ENCODE measurements at regions not wholly inside any gene's neighbourhood (a gene's known extent, or its start where the extent isn't known, plus 50 kb on each side); places are given as distances from the start of the nearest gene placed in this dataset.

DNA sequence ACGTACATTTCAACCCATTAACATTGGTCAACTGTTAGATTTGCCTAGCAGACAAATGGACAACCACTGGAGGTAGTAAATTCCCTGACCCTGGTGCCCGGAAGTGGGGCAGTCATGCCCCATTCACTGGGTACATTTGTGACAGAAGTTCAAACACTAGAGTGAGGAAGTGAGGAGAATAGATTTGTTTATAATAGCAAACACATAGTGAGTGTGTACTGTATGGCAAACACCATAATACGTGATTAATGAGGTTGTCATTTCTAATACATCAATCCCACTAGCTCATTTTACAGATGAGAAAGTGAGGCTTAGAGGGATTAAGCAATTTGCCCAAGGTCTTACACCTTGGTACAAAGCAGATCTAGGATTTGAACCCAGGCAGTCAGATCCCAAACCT lies 181.9 kb upstream of the MKLN1 start:
- Histone ChIP-seq H3K4me2 (ENCODE audit: low read depth, low read length) (no peak overlapping the region), H3K27ac (ENCODE audit: low read length) (no peak overlapping the region), H3K4me1 (ENCODE audit: low read length) (no peaks in the 10 kb centered on the region), H3K36me3 (replicated peaks; ENCODE audit: insufficient read depth, low read length) (no peaks in the 10 kb centered on the region), H3K27me3 (replicated peaks; ENCODE audit: insufficient read depth, low read length) (no peaks in the 10 kb centered on the region), H4K20me1 (ENCODE audit: insufficient read depth, low read length) (no peaks in the 10 kb centered on the region), H3K79me2 (ENCODE audit: low read length) (no peaks in the 10 kb centered on the region), H3K9me3 (replicated peaks; ENCODE audit: insufficient read depth, low read length) (no peaks in the 10 kb centered on the region), H3F3A (ENCODE audit: insufficient read depth, low read length) (no peaks in the 10 kb centered on the region), H2AFZ (ENCODE audit: low read length) (no peak overlapping the region), H3K9ac (ENCODE audit: low read length) (no peak overlapping the region), H3K4me3 (ENCODE audit: low read length) (no peak overlapping the region), H3K9me2 (replicated peaks; ENCODE audit: insufficient read depth, low read length) (no peaks in the 10 kb centered on the region)
- no peak for TF ChIP-seq EZH2 (optimal IDR thresholded peaks at IDR 0.05; ENCODE audit: low read depth, low read length)
- TF ChIP-seq, protein P1, sequence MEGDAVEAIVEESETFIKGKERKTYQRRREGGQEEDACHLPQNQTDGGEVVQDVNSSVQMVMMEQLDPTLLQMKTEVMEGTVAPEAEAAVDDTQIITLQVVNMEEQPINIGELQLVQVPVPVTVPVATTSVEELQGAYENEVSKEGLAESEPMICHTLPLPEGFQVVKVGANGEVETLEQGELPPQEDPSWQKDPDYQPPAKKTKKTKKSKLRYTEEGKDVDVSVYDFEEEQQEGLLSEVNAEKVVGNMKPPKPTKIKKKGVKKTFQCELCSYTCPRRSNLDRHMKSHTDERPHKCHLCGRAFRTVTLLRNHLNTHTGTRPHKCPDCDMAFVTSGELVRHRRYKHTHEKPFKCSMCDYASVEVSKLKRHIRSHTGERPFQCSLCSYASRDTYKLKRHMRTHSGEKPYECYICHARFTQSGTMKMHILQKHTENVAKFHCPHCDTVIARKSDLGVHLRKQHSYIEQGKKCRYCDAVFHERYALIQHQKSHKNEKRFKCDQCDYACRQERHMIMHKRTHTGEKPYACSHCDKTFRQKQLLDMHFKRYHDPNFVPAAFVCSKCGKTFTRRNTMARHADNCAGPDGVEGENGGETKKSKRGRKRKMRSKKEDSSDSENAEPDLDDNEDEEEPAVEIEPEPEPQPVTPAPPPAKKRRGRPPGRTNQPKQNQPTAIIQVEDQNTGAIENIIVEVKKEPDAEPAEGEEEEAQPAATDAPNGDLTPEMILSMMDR (IDR thresholded peaks at IDR 0.05; ENCODE audit: low read length) = no peak
- DNase-seq = no peak

DNA sequence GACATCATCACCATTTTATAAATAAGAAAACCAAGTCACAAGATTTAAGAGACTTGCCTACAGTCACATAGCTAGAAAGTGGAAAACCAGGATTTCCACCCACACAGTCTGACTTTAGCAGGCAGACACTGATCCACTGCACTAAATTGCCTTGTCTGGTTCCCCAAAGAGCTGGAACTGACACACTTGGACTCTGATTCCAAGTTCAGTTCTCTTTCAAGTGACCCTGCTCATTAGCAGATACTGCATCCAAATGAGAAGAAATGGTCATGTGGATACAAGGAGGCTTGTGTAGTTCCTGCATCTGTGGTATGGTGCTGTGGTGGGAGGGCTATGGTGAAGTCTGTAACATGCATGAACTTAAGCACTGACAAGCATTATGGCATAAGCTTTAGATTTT lies 180.1 kb upstream of the MKLN1 start:
- H3F3A ChIP-seq (ENCODE audit: insufficient read depth, low read length) = no peaks in the 10 kb centered on the region
- H3K4me3 ChIP-seq (ENCODE audit: low read length) = no peak overlapping the region
- no peaks in the 10 kb centered on the region for H3K9me3 ChIP-seq (replicated peaks; ENCODE audit: insufficient read depth, low read length)
- H3K9ac ChIP-seq (ENCODE audit: low read length) = no peak overlapping the region
- no peak overlapping the region for H3K27ac ChIP-seq (ENCODE audit: low read length)
- H2AFZ ChIP-seq (ENCODE audit: low read length) = no peak overlapping the region
- no peaks in the 10 kb centered on the region for H3K4me1 ChIP-seq (ENCODE audit: low read length)
- H3K4me2 ChIP-seq (ENCODE audit: low read depth, low read length) = no peak overlapping the region
- H4K20me1 ChIP-seq (ENCODE audit: insufficient read depth, low read length) = no peaks in the 10 kb centered on the region
- H3K79me2 ChIP-seq (ENCODE audit: low read length) = no peaks in the 10 kb centered on the region
- no peaks in the 10 kb centered on the region for H3K9me2 ChIP-seq (replicated peaks; ENCODE audit: insufficient read depth, low read length)
- TF ChIP-seq EZH2phosphoT487 (IDR thresholded peaks at IDR 0.05; ENCODE audit: low read length) = no peak
- TF ChIP-seq EZH2 (optimal IDR thresholded peaks at IDR 0.05; ENCODE audit: low read depth, low read length) = no peak
- TF ChIP-seq, protein P1 (IDR thresholded peaks at IDR 0.05; ENCODE audit: low read length) = no peak
- H3K27me3 ChIP-seq (replicated peaks; ENCODE audit: insufficient read depth, low read length) = no peaks in the 10 kb centered on the region
- DNase-seq = no peak
- H3K36me3 ChIP-seq (replicated peaks; ENCODE audit: insufficient read depth, low read length) = no peaks in the 10 kb centered on the region

DNA sequence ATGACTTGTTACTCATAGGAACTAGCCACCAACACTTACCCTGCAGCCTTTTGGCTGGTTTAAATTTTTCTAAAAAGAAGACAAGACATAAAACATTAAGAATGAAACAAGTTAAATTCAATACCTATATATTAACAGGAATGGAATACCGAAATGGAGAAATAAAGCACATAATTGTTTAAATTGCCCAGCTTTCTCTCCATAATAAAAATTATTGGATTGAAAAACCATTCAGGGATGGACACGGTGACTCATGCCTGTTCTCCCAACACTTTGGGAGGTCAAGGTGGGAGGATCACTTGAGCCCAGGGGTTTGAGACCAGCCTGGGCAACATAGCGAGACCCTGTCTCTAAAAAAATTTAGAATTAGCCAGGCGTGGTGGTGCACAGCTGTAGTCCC lies 179.4 kb upstream of the MKLN1 start:
- no peaks in the 10 kb centered on the region for H3K9me3 ChIP-seq (replicated peaks; ENCODE audit: insufficient read depth, low read length)
- H3K27ac ChIP-seq (ENCODE audit: low read length) = no peak overlapping the region
- no peaks in the 10 kb centered on the region for H3K9me2 ChIP-seq (replicated peaks; ENCODE audit: insufficient read depth, low read length)
- H2AFZ ChIP-seq (ENCODE audit: low read length) = no peak overlapping the region
- H3K27me3 ChIP-seq (replicated peaks; ENCODE audit: insufficient read depth, low read length) = no peaks in the 10 kb centered on the region
- H3K9ac ChIP-seq (ENCODE audit: low read length) = no peak overlapping the region
- H3K79me2 ChIP-seq (ENCODE audit: low read length) = no peaks in the 10 kb centered on the region
- H3K4me2 ChIP-seq (ENCODE audit: low read depth, low read length) = no peak overlapping the region
- H3K4me3 ChIP-seq (ENCODE audit: low read length) = no peak overlapping the region
- no peaks in the 10 kb centered on the region for H3K4me1 ChIP-seq (ENCODE audit: low read length)
- no peaks in the 10 kb centered on the region for H3K36me3 ChIP-seq (replicated peaks; ENCODE audit: insufficient read depth, low read length)
- no peak for DNase-seq
- TF ChIP-seq, protein P1 (IDR thresholded peaks at IDR 0.05; ENCODE audit: low read length) = no peak
- TF ChIP-seq EZH2phosphoT487 (IDR thresholded peaks at IDR 0.05; ENCODE audit: low read length) = no peak
- no peak for TF ChIP-seq EZH2 (optimal IDR thresholded peaks at IDR 0.05; ENCODE audit: low read depth, low read length)
- H4K20me1 ChIP-seq (ENCODE audit: insufficient read depth, low read length) = no peaks in the 10 kb centered on the region
- H3F3A ChIP-seq (ENCODE audit: insufficient read depth, low read length) = no peaks in the 10 kb centered on the region
